ENCODE measurements at regions not wholly inside any gene's neighbourhood (a gene's known extent, or its start where the extent isn't known, plus 50 kb on each side); places are given as distances from the start of the nearest gene placed in this dataset.
A peak's percentile ranks its signal among the peaks of the same experiment; 100 is the strongest.

- TF ChIP-seq CTCF (IDR thresholded peaks at IDR 0.05 in 4 of 5, conservative IDR thresholded peaks at IDR 0.05 in 1 of 5) (peak; percentile 69 to 91 (median 81)), POLR2A (IDR thresholded peaks at IDR 0.05) (no peak)
These were observed 218.8 kb upstream of the ADAMTSL1 start for GRCh38 chr9:18255158-18255629.
